SK-N-SH (cell line): ENCODE measurements at regions not wholly inside any gene's neighbourhood (a gene's known extent, or its start where the extent isn't known, plus 50 kb on each side); places are given as distances from the start of the nearest gene placed in this dataset.

Experiments used
- CTCF ChIP-seq: fragments of 200-600 bp; sonication (generic); IDR thresholded peaks from 2 replicates; pipeline ENCODE4 v1.6.1; 2017; ENCODE audit warnings: antibody characterized with exemption, mild to moderate bottlenecking, moderate library complexity
- ELF1 ChIP-seq: IDR thresholded peaks from 2 replicates; pipeline ENCODE4 v1.4.0; 2012
- EP300 ChIP-seq, 2 experiments: IDR thresholded peaks; 2 replicates each; pipeline versions ENCODE4 v1.4.0 to v1.6.1; 2012; ENCODE audit warnings: borderline replicate concordance in 1 of 2, low read depth in 1 of 2, low read length in 1 of 2
- GATA2 ChIP-seq: sonication (generic); formaldehyde crosslinking; IDR thresholded peaks from 2 replicates; pipeline ENCODE4 v1.5.0; 2020; ENCODE audit warnings: mild to moderate bottlenecking, missing genetic modification reagents
- JUND ChIP-seq: IDR thresholded peaks from 2 replicates; pipeline ENCODE4 v1.4.0; 2012
- MEF2A ChIP-seq: IDR thresholded peaks from 2 replicates; pipeline ENCODE4 v1.4.0; 2012; ENCODE audit warnings: low read depth, borderline replicate concordance
- POLR2AphosphoS5 ChIP-seq: IDR thresholded peaks from 2 replicates; pipeline ENCODE4 v1.6.1; 2012; ENCODE audit warnings: low read depth, low read length
- RAD21 ChIP-seq: IDR thresholded peaks from 2 replicates; pipeline ENCODE4 v1.6.1; 2012; ENCODE audit warnings: mild to moderate bottlenecking, low read length
- SIN3A ChIP-seq: IDR thresholded peaks from 2 replicates; pipeline ENCODE4 v1.6.1; 2012; ENCODE audit warnings: low read depth, mild to moderate bottlenecking, low read length, moderate library complexity, borderline replicate concordance
- USF2 ChIP-seq: fragments of 150-350 bp; IDR thresholded peaks from 2 replicates; pipeline ENCODE4 v1.6.1; 2017; ENCODE audit warnings: antibody characterized with exemption, low read length, low read depth, borderline replicate concordance
- YY1 ChIP-seq: IDR thresholded peaks from 2 replicates; pipeline ENCODE4 v1.4.0; 2012; ENCODE audit warnings: low read depth, mild to moderate bottlenecking
- TF ChIP-seq, protein P1 (sequence below): IDR thresholded peaks from 2 replicates; pipeline ENCODE4 v1.4.0; 2012; ENCODE audit warnings: low read depth, borderline replicate concordance
- TF ChIP-seq, protein P2 (sequence below): IDR thresholded peaks from 2 replicates; pipeline ENCODE4 v1.6.1; 2012; ENCODE audit warnings: mild to moderate bottlenecking, low read depth, low read length, moderate library complexity
- TF ChIP-seq, protein P3 (sequence below): IDR thresholded peaks from 2 replicates; pipeline ENCODE4 v1.4.0; 2012; ENCODE audit warnings: low read depth

- TF ChIP-seq, protein P1, sequence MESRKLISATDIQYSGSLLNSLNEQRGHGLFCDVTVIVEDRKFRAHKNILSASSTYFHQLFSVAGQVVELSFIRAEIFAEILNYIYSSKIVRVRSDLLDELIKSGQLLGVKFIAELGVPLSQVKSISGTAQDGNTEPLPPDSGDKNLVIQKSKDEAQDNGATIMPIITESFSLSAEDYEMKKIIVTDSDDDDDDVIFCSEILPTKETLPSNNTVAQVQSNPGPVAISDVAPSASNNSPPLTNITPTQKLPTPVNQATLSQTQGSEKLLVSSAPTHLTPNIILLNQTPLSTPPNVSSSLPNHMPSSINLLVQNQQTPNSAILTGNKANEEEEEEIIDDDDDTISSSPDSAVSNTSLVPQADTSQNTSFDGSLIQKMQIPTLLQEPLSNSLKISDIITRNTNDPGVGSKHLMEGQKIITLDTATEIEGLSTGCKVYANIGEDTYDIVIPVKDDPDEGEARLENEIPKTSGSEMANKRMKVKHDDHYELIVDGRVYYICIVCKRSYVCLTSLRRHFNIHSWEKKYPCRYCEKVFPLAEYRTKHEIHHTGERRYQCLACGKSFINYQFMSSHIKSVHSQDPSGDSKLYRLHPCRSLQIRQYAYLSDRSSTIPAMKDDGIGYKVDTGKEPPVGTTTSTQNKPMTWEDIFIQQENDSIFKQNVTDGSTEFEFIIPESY = no peak
- TF ChIP-seq, protein P2, sequence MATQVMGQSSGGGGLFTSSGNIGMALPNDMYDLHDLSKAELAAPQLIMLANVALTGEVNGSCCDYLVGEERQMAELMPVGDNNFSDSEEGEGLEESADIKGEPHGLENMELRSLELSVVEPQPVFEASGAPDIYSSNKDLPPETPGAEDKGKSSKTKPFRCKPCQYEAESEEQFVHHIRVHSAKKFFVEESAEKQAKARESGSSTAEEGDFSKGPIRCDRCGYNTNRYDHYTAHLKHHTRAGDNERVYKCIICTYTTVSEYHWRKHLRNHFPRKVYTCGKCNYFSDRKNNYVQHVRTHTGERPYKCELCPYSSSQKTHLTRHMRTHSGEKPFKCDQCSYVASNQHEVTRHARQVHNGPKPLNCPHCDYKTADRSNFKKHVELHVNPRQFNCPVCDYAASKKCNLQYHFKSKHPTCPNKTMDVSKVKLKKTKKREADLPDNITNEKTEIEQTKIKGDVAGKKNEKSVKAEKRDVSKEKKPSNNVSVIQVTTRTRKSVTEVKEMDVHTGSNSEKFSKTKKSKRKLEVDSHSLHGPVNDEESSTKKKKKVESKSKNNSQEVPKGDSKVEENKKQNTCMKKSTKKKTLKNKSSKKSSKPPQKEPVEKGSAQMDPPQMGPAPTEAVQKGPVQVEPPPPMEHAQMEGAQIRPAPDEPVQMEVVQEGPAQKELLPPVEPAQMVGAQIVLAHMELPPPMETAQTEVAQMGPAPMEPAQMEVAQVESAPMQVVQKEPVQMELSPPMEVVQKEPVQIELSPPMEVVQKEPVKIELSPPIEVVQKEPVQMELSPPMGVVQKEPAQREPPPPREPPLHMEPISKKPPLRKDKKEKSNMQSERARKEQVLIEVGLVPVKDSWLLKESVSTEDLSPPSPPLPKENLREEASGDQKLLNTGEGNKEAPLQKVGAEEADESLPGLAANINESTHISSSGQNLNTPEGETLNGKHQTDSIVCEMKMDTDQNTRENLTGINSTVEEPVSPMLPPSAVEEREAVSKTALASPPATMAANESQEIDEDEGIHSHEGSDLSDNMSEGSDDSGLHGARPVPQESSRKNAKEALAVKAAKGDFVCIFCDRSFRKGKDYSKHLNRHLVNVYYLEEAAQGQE = no peak
- no peak for TF ChIP-seq POLR2AphosphoS5
- TF ChIP-seq ELF1 = no peak
- no peak for TF ChIP-seq CTCF
- TF ChIP-seq, protein P3, sequence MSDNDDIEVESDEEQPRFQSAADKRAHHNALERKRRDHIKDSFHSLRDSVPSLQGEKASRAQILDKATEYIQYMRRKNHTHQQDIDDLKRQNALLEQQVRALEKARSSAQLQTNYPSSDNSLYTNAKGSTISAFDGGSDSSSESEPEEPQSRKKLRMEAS = no peak
- TF ChIP-seq YY1 = no peak
- TF ChIP-seq MEF2A = no peak
- TF ChIP-seq JUND = no peak
- no peak for TF ChIP-seq USF2
- no peak for TF ChIP-seq RAD21
- TF ChIP-seq GATA2 (CRISPR knock-in tag) = no peak
- TF ChIP-seq SIN3A = no peak
- no peak for TF ChIP-seq EP300 (IDR thresholded peaks at IDR 0.05; ENCODE audit: borderline replicate concordance in 1 of 2, low read depth in 1 of 2, low read length in 1 of 2)
Observed at GRCh38 chr1:59230622-59231021, 66.3 kb upstream of the FGGY start.
